Ascending aorta (tissue), 2 donors: ENCODE measurements at regions not wholly inside any gene's neighbourhood (a gene's known extent, or its start where the extent isn't known, plus 50 kb on each side); places are given as distances from the start of the nearest gene placed in this dataset.

ENCODE experiments used
- DNase-seq, 2 donors: peaks; one replicate each; pipeline ENCODE4 v3.0.0-alpha.2; 2019; ENCODE audit warnings: low spot score in 2 of 2
- H3K27ac ChIP-seq, 2 donors: fragments of 200-600 bp; sonication (generic); one replicate each; pipeline ENCODE4 v1.5.1; 2016 to 2017; ENCODE audit warnings: mild to moderate bottlenecking in 1 of 2
- H3K27me3 ChIP-seq: fragments of 200-600 bp; sonication (generic); one replicate; pipeline ENCODE4 v1.5.1; 2017
- H3K36me3 ChIP-seq, 2 donors: fragments of 200-600 bp; sonication (generic); one replicate each; pipeline ENCODE4 v1.5.1; 2016
- H3K4me1 ChIP-seq, 2 donors: fragments of 200-600 bp; sonication (generic); one replicate each; pipeline ENCODE4 v1.5.1; 2016 to 2017; ENCODE audit warnings: mild to moderate bottlenecking in 1 of 2
- H3K4me3 ChIP-seq, 2 donors: fragments of 200-600 bp; sonication (generic); one replicate each; pipeline ENCODE4 v1.5.1; 2016 to 2017; ENCODE audit warnings: mild to moderate bottlenecking in 1 of 2
- H3K9me3 ChIP-seq, 2 donors: fragments of 200-600 bp; sonication (generic); one replicate each; pipeline ENCODE4 v1.5.1; 2016
- intact Hi-C: fragments of 100-400 bp; cut with DNase I; formaldehyde crosslinking; loops from one replicate; pipeline ENCODE4 v1.15.1; 2023
- TF ChIP-seq, protein P1 (sequence below), 3 experiments: fragments of 200-600 bp in 2 of 3; fragments of 450-650 bp in 1 of 3; sonication (generic) in 2 of 3; IDR thresholded peaks; one replicate each; pipeline ENCODE4 v1.5.1; 2016 to 2019; ENCODE audit warnings: antibody characterized with exemption in 3 of 3, mild to moderate bottlenecking in 1 of 3, moderate library complexity in 1 of 3

DNA sequence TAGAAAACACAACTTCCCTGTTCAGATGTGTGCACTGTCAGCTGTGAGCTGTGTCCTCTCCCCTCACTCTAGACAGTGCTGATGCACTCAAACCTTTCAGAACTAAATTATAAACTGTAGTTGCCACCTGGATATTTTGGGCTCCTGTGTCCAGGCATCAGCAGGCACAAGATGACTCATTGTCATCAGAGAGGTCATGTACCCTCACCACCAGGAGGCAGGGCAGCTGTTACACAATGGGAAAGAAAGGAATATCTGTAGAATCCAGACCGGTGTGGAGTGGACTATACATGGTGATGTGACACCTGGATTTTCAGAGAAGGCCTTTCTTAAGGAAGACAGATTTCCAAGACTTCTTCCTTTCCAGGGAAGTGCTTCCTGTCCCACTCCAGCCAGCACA, 854.4 kb upstream of the AGA start:
- no peak for DNase-seq
- Histone ChIP-seq H3K4me1 (no peaks in the 10 kb centered on the region), H3K27me3 (no peaks in the 10 kb centered on the region), H3K27ac (no peak overlapping the region), H3K4me3 (no peak overlapping the region), H3K9me3 (no peaks in the 10 kb centered on the region), H3K36me3 (no peaks in the 10 kb centered on the region)
- TF ChIP-seq, protein P1, sequence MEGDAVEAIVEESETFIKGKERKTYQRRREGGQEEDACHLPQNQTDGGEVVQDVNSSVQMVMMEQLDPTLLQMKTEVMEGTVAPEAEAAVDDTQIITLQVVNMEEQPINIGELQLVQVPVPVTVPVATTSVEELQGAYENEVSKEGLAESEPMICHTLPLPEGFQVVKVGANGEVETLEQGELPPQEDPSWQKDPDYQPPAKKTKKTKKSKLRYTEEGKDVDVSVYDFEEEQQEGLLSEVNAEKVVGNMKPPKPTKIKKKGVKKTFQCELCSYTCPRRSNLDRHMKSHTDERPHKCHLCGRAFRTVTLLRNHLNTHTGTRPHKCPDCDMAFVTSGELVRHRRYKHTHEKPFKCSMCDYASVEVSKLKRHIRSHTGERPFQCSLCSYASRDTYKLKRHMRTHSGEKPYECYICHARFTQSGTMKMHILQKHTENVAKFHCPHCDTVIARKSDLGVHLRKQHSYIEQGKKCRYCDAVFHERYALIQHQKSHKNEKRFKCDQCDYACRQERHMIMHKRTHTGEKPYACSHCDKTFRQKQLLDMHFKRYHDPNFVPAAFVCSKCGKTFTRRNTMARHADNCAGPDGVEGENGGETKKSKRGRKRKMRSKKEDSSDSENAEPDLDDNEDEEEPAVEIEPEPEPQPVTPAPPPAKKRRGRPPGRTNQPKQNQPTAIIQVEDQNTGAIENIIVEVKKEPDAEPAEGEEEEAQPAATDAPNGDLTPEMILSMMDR (IDR thresholded peaks at IDR 0.05): no peak
- intact Hi-C loops: no loop called here

DNA sequence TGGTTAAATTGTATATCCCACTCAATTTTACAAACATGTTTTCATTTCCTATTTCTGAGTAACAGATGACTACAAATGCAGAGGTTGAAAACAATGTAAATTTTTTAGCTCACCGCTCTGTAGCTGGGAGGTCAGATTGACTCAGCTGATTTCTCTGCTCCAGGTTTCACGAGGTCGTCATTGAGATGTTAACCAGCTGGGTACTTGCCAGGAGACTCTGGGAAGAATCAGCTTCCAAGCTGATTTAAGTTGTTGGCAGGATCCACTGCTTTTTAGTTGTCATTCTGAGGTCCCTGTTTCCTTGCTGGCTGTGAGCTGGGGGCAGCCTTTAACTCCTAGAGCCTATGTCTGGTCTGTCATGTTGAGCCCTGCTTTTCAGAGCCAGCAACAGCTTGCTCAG, 864.3 kb upstream of the AGA start:
- Histone ChIP-seq H3K27ac (no peak overlapping the region), H3K27me3 (no peaks in the 10 kb centered on the region), H3K36me3 (no peaks in the 10 kb centered on the region), H3K4me1 (no peaks in the 10 kb centered on the region), H3K4me3 (no peak overlapping the region), H3K9me3 (no peaks in the 10 kb centered on the region)
- intact Hi-C loops: no loop called here
- TF ChIP-seq, protein P1 (IDR thresholded peaks at IDR 0.05): no peak
- no peak for DNase-seq

DNA sequence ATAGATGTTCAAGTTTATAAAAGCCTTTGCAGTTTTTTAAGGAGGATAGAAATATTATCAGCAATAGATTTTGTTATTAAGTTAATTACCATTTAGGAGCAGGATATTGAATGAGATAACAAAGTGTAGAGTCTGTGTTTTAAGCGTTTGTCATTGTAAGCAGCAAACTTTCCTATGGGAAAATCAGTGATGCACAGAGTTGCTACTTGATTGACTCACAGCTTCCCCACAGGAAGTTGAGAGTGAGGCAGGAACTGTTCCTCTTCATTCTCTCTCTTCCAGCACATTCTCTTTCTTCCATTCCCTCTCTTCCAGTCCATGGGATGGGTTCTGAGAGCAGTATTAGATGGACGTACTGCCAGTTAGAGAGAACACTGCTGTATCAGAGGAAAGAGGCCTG, 867.7 kb upstream of the AGA start:
- DNase-seq: no peak
- Histone ChIP-seq H3K36me3 (no peaks in the 10 kb centered on the region), H3K4me3 (no peak overlapping the region), H3K27me3 (no peaks in the 10 kb centered on the region), H3K9me3 (no peaks in the 10 kb centered on the region), H3K4me1 (no peaks in the 10 kb centered on the region), H3K27ac (no peak overlapping the region)
- intact Hi-C loops: no loop called here
- TF ChIP-seq, protein P1 (IDR thresholded peaks at IDR 0.05): no peak

DNA sequence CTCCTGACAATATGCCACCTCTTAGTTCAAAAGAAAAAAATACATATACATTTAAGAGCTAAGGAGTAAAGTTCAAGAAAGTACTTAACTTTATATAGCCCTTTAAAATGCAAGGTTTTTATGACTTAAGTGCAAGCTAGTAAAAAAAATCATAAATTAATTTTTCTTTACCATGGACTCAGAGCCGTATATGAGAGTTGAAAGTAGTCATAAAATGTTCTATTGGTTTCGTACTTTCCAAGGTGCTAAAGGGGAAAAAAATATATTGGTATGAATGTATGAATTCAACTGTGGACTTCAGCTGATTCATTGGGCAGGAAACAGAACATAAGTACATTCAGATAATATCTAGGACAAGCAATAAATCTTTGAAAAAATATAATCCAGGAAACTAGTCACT, 869.8 kb upstream of the AGA start:
- Histone ChIP-seq H3K36me3 (no peaks in the 10 kb centered on the region), H3K4me3 (no peak overlapping the region), H3K9me3 (no peaks in the 10 kb centered on the region), H3K27ac (no peak overlapping the region), H3K4me1 (no peaks in the 10 kb centered on the region), H3K27me3 (no peaks in the 10 kb centered on the region)
- no peak for DNase-seq
- TF ChIP-seq, protein P1 (IDR thresholded peaks at IDR 0.05): no peak
- intact Hi-C loops: no loop called here

DNA sequence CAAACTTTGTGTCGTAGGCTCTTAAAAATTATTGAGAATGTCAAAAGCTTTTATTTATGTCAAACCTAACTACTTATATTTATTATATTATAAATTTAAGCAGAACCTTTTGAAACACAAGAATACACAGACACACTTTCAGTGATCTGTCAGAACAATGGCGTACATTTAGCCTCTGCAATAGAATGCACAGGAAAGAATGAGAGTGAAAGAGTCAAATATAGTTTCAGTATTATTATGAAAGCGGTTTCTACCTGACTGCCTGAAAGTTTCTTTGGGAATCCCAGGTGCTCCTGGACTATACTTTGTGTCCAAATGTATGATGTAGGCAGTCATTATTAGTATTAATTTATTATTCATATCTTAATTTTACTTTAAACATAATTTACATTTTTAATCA, 872.0 kb upstream of the AGA start:
- intact Hi-C loops: no loop called here
- TF ChIP-seq, protein P1 (IDR thresholded peaks at IDR 0.05): no peak
- H3K27me3 ChIP-seq: no peaks in the 10 kb centered on the region
- no peaks in the 10 kb centered on the region for H3K4me1 ChIP-seq
- no peaks in the 10 kb centered on the region for H3K9me3 ChIP-seq
- H3K36me3 ChIP-seq: no peaks in the 10 kb centered on the region
- DNase-seq: no peak
- H3K27ac ChIP-seq: no peak overlapping the region
- no peak overlapping the region for H3K4me3 ChIP-seq

DNA sequence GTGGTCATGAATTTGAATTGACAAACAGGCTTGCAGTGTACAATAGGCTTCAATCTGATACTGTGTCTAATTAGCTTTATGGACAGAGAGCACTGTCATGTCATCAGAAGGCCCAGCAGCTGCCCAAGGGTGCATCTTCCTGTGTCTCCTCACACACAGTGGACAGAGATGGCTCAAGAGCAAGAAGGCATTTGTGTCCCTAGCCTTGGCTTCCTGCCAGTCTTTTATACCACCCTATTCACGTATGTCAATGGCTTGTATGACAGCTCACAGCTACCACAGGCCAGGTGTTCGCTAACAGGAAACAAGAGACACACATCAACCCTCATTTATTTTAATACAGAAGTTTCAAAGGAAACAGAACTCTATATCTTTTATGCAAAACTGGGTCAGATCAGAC, 874.0 kb upstream of the AGA start:
- Histone ChIP-seq H3K4me3 (no peak overlapping the region), H3K27me3 (no peaks in the 10 kb centered on the region), H3K4me1 (no peaks in the 10 kb centered on the region), H3K36me3 (no peaks in the 10 kb centered on the region), H3K9me3 (peaks cover 0 to 12% of the 10 kb centered on the region in 2 donors), H3K27ac (no peak overlapping the region)
- intact Hi-C loops: no loop called here
- DNase-seq: no peak
- TF ChIP-seq, protein P1 (IDR thresholded peaks at IDR 0.05): no peak
